Suppressor macrophage treated with lipopolysaccharide for 1 hour (primary cell): ENCODE measurements at regions not wholly inside any gene's neighbourhood (a gene's known extent, or its start where the extent isn't known, plus 50 kb on each side); places are given as distances from the start of the nearest gene placed in this dataset.
"Not testable (repeated sequence)": the region's sequence is repeated elsewhere in the genome, so short reads cannot be mapped to it uniquely, and the experiment has no call there.

ENCODE experiments used
- DNase-seq, 3 donors: peaks; one replicate each; pipeline ENCODE4 v3.0.0-alpha.2; 2020 to 2022

DNA sequence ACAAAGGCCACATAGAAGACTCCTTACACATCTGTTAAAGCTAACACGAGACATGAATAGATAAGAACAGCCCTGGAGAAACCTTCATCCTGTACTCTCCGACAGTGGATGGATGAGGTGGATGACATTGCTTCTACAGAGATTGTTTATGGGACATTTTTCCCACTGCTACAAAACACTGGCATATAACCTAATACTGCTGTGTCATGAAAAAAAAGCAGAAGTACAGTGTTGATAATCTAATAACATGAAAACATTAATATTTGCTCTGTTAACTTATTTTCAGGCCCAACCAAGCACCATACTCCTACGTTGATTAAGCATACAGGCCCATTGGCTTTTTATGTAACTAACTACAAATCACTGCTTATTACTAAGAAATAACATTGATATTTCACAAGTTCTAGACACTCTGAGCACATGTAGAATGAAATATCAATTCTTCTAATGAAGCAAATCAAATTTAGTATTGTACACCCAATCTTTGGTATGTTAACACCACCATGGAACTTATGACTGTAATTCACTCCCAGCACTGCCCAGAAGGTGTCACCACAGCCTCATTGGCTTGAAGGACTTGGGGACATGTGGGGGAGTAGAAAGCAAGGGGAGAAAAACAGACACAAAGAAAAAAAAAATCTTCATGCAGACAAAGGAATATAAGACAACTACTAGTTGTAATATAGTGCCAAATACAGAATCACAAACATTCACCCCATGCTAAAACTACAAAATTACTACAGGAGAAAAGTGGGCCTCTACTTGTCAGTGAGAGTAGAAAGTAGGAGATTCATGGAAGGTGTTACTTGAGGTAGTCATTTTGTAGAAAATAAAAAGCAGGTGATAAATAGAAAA is 330.0 kb upstream of the PMFBP1 start:
- DNase-seq: peak; percentile 69 to 73 (median 69)

DNA sequence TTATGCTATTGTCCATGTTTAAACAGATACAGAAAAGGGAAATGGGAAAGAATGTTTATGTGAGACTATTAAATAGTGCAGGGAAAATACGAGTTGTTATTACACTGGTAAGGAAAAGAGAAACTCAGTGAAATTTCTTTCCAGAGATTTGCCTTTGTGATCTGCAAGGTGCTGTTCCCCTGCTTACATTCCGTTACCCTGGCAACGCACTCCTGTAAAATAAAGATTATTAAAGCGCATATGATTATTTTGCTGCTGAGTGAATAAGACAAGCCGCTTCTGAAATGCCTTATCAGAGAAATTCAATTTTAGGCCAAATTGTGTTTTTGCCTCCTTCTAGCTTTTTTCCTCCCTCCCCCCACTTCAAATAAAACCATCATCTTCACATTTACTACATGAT is 328.6 kb upstream of the PMFBP1 start:
- no peak for DNase-seq

DNA sequence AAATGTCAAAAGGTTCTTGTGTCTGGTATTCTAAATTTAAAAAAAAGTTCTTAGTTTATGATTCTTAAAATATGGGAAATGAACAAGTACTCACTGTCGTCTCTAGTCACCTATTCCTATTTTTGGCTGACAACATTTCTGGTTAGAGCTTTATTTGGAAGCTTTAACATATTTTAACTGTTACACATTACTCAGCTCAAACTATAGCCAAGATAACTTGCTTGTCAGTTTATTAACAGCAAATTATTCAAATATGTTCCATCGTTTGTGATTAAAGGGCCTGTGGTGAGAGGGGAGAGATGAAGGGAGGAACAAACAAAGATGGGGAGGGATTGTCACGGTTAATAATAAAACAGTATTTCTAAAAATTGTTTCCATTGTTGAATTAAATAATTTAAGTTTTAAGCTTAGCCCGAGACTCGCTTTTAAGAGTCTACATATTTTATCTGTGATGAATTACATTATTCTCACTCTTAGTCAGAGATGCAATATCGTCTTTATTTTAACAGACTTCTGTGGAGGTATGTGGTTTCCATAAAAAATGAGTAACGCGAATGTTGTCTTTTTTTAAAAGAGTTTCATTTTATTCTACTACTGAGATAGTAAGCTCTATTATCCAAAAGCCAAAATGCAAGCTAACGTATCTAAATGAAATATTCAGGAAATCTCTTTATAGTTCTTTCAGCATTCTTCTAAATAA is 321.9 kb upstream of the PMFBP1 start:
- DNase-seq: no peak

DNA sequence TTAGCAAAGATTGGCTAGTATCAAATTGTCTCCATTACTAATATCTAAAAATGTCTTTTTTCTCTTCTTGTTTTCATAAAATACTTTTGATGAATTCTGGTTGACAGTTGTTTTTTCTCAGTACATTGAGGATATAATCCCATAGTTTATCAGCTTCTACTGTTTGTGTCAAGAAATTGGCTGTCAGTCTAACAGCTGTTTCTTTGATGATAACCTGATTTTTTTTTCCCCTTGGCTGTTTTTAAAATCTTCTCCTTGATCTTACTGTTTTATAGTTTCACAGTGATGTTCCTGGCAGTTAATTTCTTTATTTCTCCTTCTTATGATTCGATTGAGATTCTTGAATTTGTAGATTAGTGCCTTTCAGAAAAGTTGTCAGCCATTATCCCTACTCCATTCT is 315.3 kb upstream of the PMFBP1 start:
- no peak for DNase-seq

DNA sequence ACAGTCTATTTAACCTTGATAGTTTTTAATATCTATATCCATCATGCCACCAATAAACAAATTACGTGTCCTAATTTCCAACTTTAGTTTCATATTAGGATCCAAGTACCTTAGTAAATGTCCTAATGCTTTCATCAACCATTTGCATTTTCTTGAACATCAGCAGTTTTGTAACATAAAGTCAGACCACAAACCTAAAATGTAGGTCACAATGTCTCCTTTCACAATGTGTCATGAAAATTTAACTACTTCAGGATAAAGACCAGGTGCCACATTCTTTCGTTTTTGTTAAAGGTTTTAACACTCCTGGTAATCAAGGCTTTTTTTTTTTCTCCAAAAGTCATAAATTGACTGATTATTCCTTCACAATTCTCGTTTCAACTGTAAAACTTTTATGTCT is 310.7 kb upstream of the PMFBP1 start:
- no peak for DNase-seq

DNA sequence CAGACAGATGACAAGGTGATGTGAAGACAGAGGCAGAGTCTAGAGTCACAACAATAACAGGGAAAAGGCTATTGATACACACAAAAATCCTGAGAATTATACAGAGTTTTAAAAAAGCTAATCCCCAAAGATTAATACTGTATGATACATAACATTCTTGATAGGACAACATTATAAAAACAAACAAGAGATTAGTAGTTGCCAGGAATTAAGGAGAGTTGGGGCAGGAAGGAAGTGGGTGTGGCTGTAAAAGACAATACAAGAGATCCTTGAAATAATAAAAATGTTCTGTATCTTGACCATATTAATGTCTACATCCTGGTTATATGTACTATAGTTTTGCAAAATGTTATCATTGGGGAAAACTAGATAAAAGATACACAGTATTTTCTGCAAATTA is 309.5 kb upstream of the PMFBP1 start:
- DNase-seq: no peak

DNA sequence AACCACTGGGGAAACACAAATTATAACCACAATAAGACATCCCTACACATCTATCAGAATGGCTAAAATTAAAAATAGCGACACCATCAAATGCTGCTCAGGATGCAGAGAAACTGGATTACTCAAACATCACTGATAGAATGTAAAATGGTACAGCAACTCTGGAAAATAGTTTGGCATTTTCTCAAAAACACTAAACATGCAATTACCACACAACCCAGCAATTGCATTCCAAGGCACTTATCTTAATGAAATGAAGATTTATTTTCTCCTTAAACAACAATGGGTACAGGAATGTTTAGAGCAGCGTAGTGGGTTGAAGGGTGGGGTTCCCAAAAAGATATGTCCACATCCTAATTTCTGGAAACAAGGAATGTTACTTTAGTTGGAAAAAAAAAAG is 309.0 kb upstream of the PMFBP1 start:
- DNase-seq: no peak

DNA sequence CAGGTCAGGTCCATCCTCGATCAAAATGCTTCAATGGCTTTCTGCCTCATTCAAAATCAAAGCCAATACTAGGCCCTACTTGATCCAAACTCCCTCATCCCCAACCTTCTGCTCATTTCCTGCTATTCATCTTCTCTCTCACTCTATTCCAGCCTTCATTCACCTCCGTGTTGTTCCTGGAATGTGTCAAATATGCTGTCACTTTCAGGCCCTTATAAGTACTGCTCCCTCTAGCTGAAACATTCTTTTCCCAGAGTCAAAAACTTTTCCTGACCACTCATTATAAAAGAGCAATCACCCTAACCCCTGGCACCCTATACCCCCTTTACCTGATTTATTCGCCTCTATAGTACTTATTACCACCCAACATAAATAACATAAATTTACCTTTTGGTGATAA is 303.7 kb upstream of the PMFBP1 start:
- no peak for DNase-seq

DNA sequence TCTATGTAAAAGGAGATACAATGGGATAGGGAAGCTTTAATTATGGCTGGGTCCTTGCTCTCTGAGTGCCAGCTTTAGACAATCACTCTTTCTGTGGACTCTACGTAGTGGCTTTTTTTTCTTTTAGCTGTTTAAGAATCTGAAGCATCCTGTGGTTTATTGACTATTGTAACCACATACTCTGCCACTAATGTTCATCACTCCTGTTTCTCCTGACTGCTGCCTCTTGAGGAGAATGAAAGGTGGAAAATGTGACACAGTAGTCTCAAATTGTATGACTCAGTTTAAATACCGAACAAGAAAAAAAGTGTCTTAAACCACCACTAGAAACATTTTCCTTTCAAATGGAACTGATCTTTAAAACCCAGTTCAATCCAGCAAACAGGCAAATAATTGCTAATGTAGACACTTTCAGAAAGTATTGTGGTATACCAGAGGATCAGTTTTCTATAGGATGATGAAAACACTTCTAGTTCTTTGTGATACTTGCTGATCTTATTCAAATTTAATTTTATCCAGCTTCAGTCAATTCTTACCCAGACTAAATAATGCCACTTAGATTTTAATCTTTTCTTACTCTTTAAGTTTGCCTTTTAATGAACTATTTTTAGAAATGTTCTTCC is 302.7 kb upstream of the PMFBP1 start:
- DNase-seq: no peak

DNA sequence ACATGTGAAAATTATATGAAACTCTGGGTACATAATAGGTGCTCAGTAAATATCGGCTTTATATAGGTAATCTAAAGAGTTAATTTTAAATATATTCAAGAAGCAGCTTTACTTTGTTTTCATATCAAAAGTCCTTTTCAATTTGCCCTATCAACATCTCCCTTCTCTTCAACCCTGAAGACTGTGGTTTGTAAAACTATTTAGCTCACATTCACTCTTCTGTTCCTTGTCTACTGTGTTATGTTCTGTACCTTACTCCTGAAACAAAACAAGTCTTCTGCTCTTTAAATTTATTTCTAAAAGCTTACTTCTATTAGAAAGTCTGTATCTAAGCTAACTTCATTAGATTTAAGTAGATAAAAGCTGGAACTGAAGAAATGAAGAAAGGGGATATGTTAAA is 301.7 kb upstream of the PMFBP1 start:
- DNase-seq: no peak

DNA sequence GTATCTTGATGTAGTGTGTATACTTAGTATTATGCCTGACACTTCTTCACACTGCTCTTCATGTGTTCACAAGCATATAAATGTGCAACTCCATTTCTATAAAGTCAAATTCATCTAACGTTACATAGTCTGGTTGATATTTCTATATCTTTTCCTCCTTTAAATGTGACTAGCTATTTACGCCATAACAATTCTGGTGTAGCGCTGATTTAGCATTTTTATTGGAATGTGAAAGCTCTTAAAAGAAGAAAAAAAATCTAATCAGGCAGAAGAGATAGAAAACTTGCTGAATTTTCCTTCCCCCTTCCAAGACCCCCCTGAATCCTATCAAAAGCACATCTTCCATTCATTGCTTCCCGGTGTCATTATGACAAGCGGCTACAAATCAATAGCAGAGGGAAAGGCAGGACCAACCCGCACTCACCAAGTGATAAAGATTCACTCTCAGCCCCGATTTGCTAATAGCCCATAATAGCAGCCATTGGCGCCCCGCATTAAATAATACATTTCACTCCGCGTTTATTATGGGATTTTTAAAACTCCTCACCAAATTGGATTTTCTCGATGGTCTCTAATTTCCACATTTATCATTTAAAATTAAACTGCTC is 299.5 kb upstream of the PMFBP1 start:
- no peak for DNase-seq

DNA sequence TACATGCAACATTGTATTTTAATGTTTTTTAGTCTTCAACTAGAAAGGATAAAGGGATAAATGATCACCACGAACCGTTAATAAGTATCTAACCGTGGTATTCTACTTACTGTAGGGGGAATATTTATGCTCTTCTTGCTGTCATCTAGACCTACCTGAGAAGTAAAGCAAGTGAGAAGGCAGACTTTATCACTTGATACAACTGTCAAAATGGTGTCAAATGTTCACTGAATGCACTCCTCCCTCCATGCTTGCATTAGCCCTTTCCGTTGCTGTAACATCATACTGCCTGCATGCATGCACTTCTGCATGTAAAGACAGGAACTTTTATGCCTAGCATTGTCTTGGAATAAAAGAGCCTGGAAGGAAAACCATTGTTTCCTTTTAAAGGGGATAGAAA is 298.6 kb upstream of the PMFBP1 start:
- DNase-seq: no peak

DNA sequence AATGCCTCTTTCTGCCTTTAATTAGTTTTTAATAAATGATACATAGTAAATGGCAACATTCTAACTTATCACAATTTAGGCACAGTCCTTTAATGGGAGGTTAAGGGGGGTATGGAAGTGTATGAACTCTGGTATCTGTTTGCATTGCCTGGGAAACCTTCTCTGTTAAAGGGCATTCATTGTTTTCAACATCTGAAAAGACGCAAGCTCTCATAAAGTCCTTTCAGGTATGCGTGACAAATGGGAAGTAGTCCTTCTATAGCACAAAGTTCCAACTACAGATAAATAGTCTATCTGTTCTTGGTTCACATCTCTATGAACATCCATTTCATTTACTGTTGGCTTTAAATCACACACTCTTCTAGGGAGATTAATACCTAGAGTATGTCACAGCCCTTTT is 298.0 kb upstream of the PMFBP1 start:
- no peak for DNase-seq

DNA sequence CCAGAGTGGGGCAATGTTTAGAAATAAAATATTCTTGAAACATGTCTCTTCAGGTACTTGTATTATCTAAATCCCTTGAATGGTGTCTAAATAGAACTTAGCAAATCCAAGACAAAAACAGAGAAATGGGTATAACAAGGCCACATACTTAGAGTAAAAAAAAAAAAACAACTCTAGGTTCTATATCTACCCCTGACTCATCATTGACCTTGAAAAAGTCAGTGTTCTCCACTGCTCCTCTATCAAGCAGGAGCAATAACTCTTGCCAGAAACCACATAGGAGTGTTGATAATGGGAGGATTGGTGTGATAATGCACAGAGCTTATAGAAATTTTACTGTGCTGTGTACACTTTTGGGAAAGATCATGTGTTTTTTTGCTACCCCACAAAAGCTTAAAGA is 296.6 kb upstream of the PMFBP1 start:
- no peak for DNase-seq

DNA sequence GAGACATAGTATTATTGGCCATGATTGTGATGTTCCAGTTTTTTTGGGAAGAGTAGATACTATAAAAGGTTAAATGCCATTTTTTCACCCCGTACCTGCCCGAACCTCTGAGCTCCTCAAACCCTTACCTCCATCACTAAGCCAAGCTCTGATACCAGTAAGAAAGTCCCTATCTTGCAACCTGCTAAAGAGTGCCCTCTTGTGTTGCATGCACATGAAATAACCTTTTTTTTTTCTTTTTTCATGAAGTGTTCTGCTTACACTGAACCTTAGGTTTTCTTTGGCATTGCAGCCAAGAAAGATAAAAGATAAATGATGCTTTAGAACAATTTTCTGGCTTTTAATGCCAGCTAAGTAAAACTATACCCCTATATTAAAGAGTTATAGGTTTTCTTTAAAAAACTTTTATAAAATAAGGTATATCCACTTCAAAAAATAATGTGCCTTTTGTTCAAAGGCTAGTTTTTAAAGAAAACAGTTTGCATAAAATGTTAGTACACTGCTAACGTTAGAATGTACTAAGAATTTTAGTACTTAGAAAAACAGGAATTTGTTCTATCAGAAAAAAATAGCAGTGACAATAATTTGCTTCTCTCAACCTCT is 295.3 kb upstream of the PMFBP1 start:
- peak; percentile 59 to 77 (median 62) for DNase-seq

DNA sequence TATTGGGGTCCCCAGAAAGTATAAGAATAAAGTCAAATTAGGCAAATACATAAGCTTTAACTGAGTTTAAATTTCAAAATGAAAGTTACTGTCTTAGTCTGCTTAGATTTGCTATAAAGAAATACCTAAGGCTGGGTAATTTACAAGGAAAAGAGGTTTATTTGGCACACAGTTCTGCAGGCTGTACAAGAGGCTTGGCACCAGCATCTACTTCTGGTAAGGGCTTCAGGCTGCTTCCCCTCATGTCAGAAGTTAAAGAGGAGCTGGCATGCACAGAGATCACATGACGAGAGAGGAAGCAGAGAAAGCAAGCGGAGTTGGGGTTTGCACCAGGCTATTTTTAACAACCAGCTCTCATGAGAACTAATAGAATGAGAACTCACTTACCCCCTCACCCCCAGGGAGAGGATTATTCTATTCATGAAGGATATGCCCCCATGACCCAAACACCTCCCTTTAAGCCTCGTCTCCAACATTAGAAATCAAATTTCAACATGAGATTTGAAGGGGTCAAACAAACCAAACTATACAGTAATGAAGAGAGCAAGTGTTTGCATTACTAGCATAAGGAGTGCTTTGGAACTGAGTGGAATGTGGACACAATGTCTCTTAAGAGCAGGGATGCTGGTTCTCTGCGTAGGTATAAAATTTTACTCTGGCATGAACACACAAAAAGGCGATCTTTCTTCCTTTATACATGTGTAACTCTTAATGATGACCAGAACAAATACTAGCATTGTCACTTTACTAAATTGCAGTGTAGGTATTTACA is 292.8 kb upstream of the PMFBP1 start:
- no peak for DNase-seq

DNA sequence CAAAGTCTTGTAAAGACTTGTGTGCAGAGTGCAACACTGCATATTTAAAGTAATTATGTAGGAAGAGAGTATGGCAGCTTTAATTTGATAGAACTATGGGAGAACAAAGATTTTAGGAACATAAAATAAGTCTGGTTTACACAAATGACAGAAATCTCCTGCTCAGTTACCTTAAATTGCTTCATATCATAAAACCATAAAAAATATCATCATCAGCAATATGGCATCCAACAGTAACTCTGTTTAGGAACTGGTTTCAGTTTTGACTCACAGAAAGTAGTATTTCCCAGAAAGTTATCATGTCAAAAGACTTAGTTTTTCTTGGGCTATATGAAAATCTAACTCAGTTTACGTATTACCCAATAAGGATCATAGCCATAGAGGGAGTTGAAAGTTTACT is 292.1 kb upstream of the PMFBP1 start:
- no peak for DNase-seq

DNA sequence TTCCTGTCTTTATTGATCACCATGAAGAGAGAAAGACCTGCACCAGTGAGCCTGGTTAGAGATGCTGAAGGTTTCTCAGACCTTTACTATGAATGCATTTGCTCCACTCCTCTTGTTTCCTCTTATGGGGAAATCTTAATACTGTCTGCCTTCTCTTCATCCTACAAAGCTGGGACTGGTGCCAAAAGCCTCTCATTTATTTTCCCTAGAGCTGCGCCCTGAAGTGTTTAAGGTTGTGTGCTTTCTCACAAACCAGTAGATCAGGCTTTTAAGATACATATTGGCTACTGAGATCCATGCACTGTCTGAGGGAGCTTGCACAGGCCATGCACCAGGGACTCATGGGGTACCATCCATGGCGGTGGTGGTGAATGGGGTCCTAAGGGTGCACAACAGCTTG is 286.1 kb upstream of the PMFBP1 start:
- DNase-seq: no peak

DNA sequence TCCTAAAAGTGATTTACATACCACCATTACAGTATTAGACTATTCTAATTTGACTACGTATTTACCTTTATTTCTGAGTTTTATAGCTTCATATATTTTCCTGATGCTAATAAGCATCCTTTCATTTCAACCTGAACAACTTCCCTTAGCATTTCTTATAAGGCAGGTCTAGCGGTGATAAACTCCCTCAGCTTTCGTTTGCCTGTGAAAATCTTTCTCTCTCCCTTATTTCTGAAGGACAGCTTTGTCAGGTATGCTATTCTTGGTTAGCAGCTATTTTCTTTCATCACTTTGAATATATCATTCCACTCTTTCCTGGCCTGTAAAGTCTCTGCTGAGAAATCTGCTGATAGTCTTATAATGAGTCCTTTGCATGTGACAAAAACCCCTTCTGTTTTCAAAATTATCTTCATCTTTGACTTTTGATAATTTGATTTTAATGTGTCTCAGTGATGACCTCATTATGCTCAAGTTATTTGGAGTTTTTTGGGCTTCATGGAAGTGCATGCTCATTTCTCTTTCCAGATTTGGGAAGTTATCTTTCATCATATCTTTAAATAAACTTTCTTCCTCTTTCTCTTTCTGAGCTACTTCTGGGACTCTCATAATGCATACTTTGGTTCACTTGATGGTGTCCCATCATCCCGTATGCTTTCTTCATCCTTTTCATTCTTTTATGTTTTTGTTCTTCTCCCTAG is 285.4 kb upstream of the PMFBP1 start:
- peak; percentile 21 to 69 (median 63) for DNase-seq

DNA sequence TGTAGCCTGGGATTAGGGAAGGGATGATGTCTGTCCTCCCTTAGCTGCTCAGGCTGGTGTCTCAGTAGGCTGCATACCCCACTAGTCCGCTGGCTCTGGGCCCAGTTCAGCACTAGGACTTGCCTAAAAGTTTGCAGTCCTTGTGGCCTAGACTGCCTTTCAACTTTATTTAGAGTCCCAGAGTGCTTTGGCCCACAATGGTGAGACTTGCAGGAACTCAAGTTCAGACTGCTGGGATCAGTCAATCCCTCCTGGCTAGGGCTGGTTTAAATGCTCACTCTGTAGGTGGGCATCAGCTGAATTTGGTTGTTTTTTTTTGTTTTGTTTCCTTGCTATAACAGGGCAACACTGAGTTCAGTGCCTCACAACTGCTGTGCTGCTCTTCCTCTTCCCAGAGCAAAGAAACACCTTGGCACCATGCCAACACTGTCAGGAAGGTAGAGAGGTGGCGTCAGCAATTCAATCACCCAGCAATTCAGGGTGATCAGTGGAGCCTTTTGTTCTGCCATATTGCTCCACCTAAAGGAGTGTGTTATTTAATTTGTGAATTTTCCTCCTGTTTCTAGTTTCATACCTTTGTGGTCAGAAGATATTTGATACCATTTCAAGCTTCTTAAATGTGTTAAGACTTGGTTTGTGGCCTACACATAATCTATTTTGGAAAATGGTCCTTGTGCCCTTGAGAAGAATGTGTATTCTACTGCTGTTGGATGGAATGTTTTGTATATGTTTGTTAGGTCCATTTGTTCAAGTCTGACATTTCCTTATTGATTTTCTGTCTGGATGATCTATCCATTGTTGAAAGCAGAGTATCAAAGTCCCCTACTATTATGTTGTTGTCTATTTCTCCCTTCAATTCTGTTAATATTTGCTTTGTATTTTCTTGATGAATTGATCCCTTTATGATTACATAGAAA is 284.0 kb upstream of the PMFBP1 start:
- DNase-seq: peak in 1 of 3 donors; percentile 4

DNA sequence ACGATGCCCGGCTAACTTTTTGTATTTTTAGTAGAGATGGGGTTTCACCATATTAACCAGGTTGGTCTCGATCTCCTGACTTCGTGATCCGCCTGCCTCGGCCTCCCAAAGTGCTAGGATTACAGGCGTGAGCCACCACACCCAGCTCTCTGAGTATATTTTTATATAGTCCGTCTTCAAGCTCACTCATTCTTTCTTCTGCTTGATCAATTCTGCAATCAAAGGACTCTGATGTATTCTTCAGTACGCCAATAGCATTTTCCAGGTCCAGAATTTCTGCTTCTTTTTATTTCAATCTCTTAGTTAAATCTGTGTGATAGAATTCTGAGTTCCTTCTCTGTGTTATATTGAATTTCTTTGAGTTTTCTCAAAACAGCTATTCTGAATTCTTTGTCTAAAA is 281.9 kb upstream of the PMFBP1 start:
- not testable (repeated sequence) for DNase-seq
